ENCODE measurements at regions not wholly inside any gene's neighbourhood (a gene's known extent, or its start where the extent isn't known, plus 50 kb on each side); places are given as distances from the start of the nearest gene placed in this dataset.

- Mint-ChIP-seq H3K4me1 (no peaks in the 10 kb centered on the region), H3K27me3 (no peaks in the 10 kb centered on the region), H3K4me3 (peak overlapping the region; percentile 18), H3K9me3 (no peaks in the 10 kb centered on the region), H3K36me3 (ENCODE audit: insufficient read depth) (no peaks in the 10 kb centered on the region), H3K27ac (ENCODE audit: low read depth) (no peak overlapping the region)
- no peak for DNase-seq (ENCODE audit: low spot score in 2 of 2)
- no peak for ATAC-seq (replicated peaks; ENCODE audit: extremely low read depth, poor library complexity, severe bottlenecking)
These were observed 119.3 kb downstream of the DAD1 start for GRCh38 chr14:22469538-22470303.

DNA sequence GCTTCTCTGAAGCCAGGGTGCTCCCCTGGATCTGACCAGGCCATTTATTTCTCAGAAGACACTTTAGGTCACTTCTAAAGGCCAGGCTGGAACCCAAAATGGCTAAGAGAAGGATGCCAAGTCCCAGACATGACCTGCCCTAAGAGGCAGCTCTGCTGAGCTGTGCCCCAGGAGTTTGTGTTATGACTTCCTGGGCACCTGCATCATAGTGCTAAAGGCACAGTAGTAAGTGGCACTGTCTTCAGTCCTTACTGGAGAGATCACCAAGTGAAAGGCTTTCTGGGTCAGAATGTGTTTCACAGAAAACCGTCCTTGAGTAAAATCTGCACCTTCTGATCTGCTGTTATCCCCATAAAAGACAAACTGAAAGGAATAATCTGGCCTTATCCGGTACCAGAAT lies 120.2 kb downstream of the DAD1 start:
- Mint-ChIP-seq H3K9me3 (no peaks in the 10 kb centered on the region), H3K27me3 (no peaks in the 10 kb centered on the region), H3K4me3 (peak overlapping the region; percentile 18), H3K27ac (ENCODE audit: low read depth) (no peak overlapping the region), H3K4me1 (no peaks in the 10 kb centered on the region), H3K36me3 (ENCODE audit: insufficient read depth) (no peaks in the 10 kb centered on the region)
- no peak for ATAC-seq (replicated peaks; ENCODE audit: extremely low read depth, poor library complexity, severe bottlenecking)
- DNase-seq (ENCODE audit: low spot score in 2 of 2): no peak

- DNase-seq (ENCODE audit: low spot score in 2 of 2) (no peak), ATAC-seq (replicated peaks; ENCODE audit: extremely low read depth, poor library complexity, severe bottlenecking) (no peak)
- H3K27ac Mint-ChIP-seq (ENCODE audit: low read depth): no peak overlapping the region
- no peaks in the 10 kb centered on the region for H3K36me3 Mint-ChIP-seq (ENCODE audit: insufficient read depth)
- H3K4me3 Mint-ChIP-seq: no peak overlapping the region
- H3K4me1 Mint-ChIP-seq: no peaks in the 10 kb centered on the region
- H3K27me3 Mint-ChIP-seq: no peaks in the 10 kb centered on the region
- H3K9me3 Mint-ChIP-seq: no peaks in the 10 kb centered on the region
These were observed 122.5 kb downstream of the DAD1 start for GRCh38 chr14:22466491-22466890.

GRCh38 chr14:22465201-22465840 lies 123.7 kb downstream of the DAD1 start:
- Mint-ChIP-seq H3K36me3 (ENCODE audit: insufficient read depth) (no peaks in the 10 kb centered on the region), H3K4me3 (no peak overlapping the region), H3K4me1 (no peaks in the 10 kb centered on the region), H3K9me3 (no peaks in the 10 kb centered on the region), H3K27me3 (no peaks in the 10 kb centered on the region), H3K27ac (ENCODE audit: low read depth) (no peak overlapping the region)
- ATAC-seq (replicated peaks; ENCODE audit: extremely low read depth, poor library complexity, severe bottlenecking) (no peak), DNase-seq (ENCODE audit: low spot score in 2 of 2) (no peak)

DNA sequence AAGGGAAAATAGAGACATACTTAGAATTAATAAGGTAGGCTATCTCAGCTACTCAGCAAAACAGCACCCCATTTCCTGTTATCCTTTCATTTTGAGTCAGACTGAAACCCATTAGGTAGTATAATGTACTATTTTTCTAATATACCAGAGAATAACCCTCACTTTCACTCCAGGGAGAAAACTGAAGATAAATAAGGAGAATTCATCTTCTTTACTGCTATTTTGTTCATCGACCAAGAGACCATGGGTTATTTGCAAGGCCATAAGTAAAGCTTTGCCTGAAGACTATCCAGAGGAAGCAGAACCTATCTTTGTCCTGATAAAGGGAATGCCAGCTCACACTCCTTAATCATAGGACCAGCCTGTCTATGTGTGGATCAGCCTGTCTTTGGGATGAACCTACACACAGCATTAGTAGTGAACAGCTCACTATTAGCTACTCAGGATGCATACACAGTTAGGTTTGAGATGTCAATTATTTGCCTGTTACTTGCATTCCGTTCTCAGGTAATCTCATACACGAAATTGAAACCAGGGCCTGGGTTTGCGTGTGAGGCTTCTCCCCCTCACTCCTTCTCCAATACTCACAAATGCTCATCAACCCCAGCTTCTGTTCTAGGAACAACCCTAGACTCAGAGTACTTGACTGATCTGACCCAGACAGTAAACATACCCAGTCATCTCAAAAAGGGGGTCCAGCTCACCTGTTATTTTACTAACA lies 124.4 kb downstream of the DAD1 start:
- Mint-ChIP-seq H3K27ac (ENCODE audit: low read depth) (no peak overlapping the region), H3K4me3 (no peak overlapping the region), H3K36me3 (ENCODE audit: insufficient read depth) (no peaks in the 10 kb centered on the region), H3K27me3 (no peaks in the 10 kb centered on the region), H3K9me3 (no peaks in the 10 kb centered on the region), H3K4me1 (no peaks in the 10 kb centered on the region)
- no peak for DNase-seq (ENCODE audit: low spot score in 2 of 2)
- ATAC-seq (replicated peaks; ENCODE audit: extremely low read depth, poor library complexity, severe bottlenecking): no peak

GRCh38 chr14:22463763-22464173 lies 125.3 kb downstream of the DAD1 start:
- Mint-ChIP-seq H3K4me1 (no peaks in the 10 kb centered on the region), H3K4me3 (no peak overlapping the region), H3K27me3 (no peaks in the 10 kb centered on the region), H3K27ac (ENCODE audit: low read depth) (no peak overlapping the region), H3K36me3 (ENCODE audit: insufficient read depth) (no peaks in the 10 kb centered on the region), H3K9me3 (no peaks in the 10 kb centered on the region)
- ATAC-seq (replicated peaks; ENCODE audit: extremely low read depth, poor library complexity, severe bottlenecking) (no peak), DNase-seq (ENCODE audit: low spot score in 2 of 2) (no peak)

DNA sequence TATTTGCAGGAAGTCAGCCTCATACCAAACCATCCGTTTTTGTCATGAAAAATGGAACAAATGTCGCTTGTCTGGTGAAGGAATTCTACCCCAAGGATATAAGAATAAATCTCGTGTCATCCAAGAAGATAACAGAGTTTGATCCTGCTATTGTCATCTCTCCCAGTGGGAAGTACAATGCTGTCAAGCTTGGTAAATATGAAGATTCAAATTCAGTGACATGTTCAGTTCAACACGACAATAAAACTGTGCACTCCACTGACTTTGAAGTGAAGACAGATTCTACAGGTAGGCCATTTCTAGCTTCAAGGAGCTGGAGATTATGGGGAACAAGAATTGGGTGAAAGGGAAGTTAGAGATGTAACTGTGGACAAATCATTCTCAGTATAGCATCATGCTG lies 126.1 kb downstream of the DAD1 start:
- Mint-ChIP-seq H3K36me3 (ENCODE audit: insufficient read depth) (no peaks in the 10 kb centered on the region), H3K4me1 (no peaks in the 10 kb centered on the region), H3K4me3 (no peak overlapping the region), H3K9me3 (no peaks in the 10 kb centered on the region), H3K27me3 (no peaks in the 10 kb centered on the region), H3K27ac (ENCODE audit: low read depth) (no peak overlapping the region)
- ATAC-seq (replicated peaks; ENCODE audit: extremely low read depth, poor library complexity, severe bottlenecking): no peak
- DNase-seq (ENCODE audit: low spot score in 2 of 2): no peak

GRCh38 chr14:22460461-22461195 lies 128.4 kb downstream of the DAD1 start:
- no peaks in the 10 kb centered on the region for H3K4me1 Mint-ChIP-seq
- DNase-seq (ENCODE audit: low spot score in 2 of 2): no peak
- H3K27me3 Mint-ChIP-seq: no peaks in the 10 kb centered on the region
- H3K9me3 Mint-ChIP-seq: no peaks in the 10 kb centered on the region
- no peaks in the 10 kb centered on the region for H3K36me3 Mint-ChIP-seq (ENCODE audit: insufficient read depth)
- H3K4me3 Mint-ChIP-seq: no peak overlapping the region
- ATAC-seq (replicated peaks; ENCODE audit: extremely low read depth, poor library complexity, severe bottlenecking): no peak
- no peak overlapping the region for H3K27ac Mint-ChIP-seq (ENCODE audit: low read depth)

GRCh38 chr14:22458737-22459136 lies 130.3 kb downstream of the DAD1 start:
- no peak for ATAC-seq (replicated peaks; ENCODE audit: extremely low read depth, poor library complexity, severe bottlenecking)

DNA sequence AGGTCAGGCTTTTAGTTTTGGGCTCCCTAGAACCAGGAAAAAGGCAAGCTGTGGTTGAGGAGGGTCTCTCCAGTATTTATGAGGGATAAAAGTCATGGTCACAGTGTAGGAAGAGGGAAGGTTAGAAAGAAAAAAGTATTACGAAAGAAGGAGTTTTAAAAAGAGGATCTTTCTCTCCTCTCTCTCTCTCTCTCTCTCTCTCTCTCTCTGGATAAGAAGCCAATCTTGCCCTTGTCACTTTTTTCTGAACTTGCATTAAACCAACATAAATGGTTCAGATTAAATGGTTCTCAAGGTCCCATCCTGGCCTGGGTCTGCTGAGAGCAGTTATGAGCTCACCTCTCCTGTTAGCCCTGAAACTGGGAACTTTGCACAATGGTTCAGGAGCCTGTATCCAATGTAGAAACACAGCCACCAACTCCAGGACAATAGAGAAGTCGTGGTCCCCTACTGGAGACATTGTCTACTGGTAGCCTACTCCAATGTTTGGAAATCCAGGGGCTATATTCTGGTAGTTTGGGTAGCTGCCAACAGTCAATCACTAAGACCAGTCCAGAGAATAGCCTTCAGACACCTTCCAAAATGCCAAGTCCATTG lies 131.9 kb downstream of the DAD1 start:
- DNase-seq (ENCODE audit: low spot score in 2 of 2) (no peak), ATAC-seq (replicated peaks; ENCODE audit: extremely low read depth, poor library complexity, severe bottlenecking) (no peak)
- Mint-ChIP-seq H3K27me3 (no peaks in the 10 kb centered on the region), H3K9me3 (no peaks in the 10 kb centered on the region), H3K4me3 (no peak overlapping the region), H3K4me1 (no peaks in the 10 kb centered on the region), H3K36me3 (ENCODE audit: insufficient read depth) (no peaks in the 10 kb centered on the region), H3K27ac (ENCODE audit: low read depth) (no peak overlapping the region)

More at GRCh38 chr14:22458737-22459136, 130.3 kb downstream of the DAD1 start:
- Mint-ChIP-seq H3K27me3 (no peaks in the 10 kb centered on the region), H3K4me3 (no peak overlapping the region), H3K27ac (ENCODE audit: low read depth) (no peak overlapping the region), H3K9me3 (no peaks in the 10 kb centered on the region), H3K36me3 (ENCODE audit: insufficient read depth) (no peaks in the 10 kb centered on the region), H3K4me1 (no peaks in the 10 kb centered on the region)
- DNase-seq (ENCODE audit: low spot score in 2 of 2): no peak

DNA sequence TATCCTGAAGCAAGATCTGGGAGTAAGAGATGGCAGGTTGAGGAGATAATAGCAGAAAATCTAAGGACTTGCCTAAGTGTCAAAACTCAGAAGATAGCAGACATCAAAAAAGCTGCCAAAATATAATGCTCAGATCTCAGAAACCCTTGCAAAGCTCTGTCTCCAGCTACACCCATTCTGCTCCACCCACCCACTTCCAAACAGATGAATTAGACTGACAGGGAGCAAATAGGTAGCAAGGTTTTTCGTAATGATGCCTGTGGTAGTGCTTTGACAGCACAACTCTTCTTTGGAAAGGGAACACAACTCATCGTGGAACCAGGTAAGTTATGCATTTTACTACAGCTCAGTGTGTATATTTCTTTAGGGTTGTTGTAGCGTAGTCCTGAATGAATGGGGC lies 132.6 kb downstream of the DAD1 start:
- no peak for DNase-seq (ENCODE audit: low spot score in 2 of 2)
- Mint-ChIP-seq H3K27me3 (no peaks in the 10 kb centered on the region), H3K27ac (ENCODE audit: low read depth) (no peak overlapping the region), H3K36me3 (ENCODE audit: insufficient read depth) (no peaks in the 10 kb centered on the region), H3K4me1 (no peaks in the 10 kb centered on the region), H3K9me3 (no peaks in the 10 kb centered on the region), H3K4me3 (no peak overlapping the region)
- ATAC-seq (replicated peaks; ENCODE audit: extremely low read depth, poor library complexity, severe bottlenecking): no peak

GRCh38 chr14:22452330-22452729 lies 136.7 kb downstream of the DAD1 start:
- Mint-ChIP-seq H3K9me3 (no peaks in the 10 kb centered on the region), H3K36me3 (ENCODE audit: insufficient read depth) (no peaks in the 10 kb centered on the region), H3K27ac (ENCODE audit: low read depth) (no peak overlapping the region), H3K4me1 (no peaks in the 10 kb centered on the region), H3K4me3 (no peak overlapping the region), H3K27me3 (no peaks in the 10 kb centered on the region)
- DNase-seq (ENCODE audit: low spot score in 2 of 2) (no peak), ATAC-seq (replicated peaks; ENCODE audit: extremely low read depth, poor library complexity, severe bottlenecking) (no peak)

All from central memory CD8-positive, alpha-beta T cell (primary cell).